IPS-15b (cell line): ENCODE measurements at regions not wholly inside any gene's neighbourhood (a gene's known extent, or its start where the extent isn't known, plus 50 kb on each side); places are given as distances from the start of the nearest gene placed in this dataset.

ENCODE experiments used
- H3K27me3 ChIP-seq: one replicate; pipeline ENCODE4 v1.6.1; 2013; ENCODE audit warnings: low read length; ENCODE audit not compliant: control insufficient read depth, insufficient read depth
- H3K36me3 ChIP-seq: one replicate; pipeline ENCODE4 v1.6.1; 2013; ENCODE audit warnings: low read length; ENCODE audit not compliant: control insufficient read depth, insufficient read depth
- H3K4me1 ChIP-seq: one replicate; pipeline ENCODE4 v1.6.1; 2013; ENCODE audit warnings: mild to moderate bottlenecking, low read length; ENCODE audit not compliant: control insufficient read depth, insufficient read depth
- H3K4me3 ChIP-seq: one replicate; pipeline ENCODE4 v1.5.1; 2013; ENCODE audit warnings: low read depth, low read length
- H3K9ac ChIP-seq: one replicate; pipeline ENCODE4 v1.6.1; 2013; ENCODE audit warnings: low read depth, mild to moderate bottlenecking, low read length
- H3K9me3 ChIP-seq: one replicate; pipeline ENCODE4 v1.6.1; 2013; ENCODE audit warnings: mild to moderate bottlenecking, low read length; ENCODE audit not compliant: control insufficient read depth, insufficient read depth

- Histone ChIP-seq H3K27me3 (no peaks in the 10 kb centered on the region), H3K9ac (no peak overlapping the region), H3K4me3 (no peak overlapping the region), H3K4me1 (no peaks in the 10 kb centered on the region), H3K9me3 (no peaks in the 10 kb centered on the region), H3K36me3 (no peaks in the 10 kb centered on the region)
These were observed 209.0 kb downstream of the MC4R start for GRCh38 chr18:60163622-60164021.

DNA sequence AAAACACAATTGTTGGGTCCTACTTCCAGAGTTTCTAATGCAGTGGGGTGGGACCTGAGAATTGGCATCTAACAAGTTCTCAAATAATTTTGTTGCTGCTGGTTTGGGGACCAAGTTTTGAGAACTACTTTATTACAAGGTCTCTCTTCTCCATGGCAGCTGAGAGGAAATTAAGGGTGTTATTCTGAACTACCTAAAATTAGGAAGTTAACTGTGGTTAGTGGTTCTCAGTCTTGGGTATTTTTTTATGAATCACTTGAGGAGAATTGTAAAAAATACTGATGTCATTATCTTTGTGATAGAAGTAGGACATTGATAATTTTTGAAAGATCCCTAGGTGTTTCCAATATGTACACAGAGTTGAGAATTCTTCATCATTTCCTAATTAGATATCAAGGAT, 210.2 kb downstream of the MC4R start:
- H3K27me3 ChIP-seq, result no peaks in the 10 kb centered on the region
- H3K9me3 ChIP-seq, result no peaks in the 10 kb centered on the region
- no peak overlapping the region for H3K4me3 ChIP-seq
- H3K4me1 ChIP-seq, result no peaks in the 10 kb centered on the region
- H3K9ac ChIP-seq, result no peak overlapping the region
- no peaks in the 10 kb centered on the region for H3K36me3 ChIP-seq

DNA sequence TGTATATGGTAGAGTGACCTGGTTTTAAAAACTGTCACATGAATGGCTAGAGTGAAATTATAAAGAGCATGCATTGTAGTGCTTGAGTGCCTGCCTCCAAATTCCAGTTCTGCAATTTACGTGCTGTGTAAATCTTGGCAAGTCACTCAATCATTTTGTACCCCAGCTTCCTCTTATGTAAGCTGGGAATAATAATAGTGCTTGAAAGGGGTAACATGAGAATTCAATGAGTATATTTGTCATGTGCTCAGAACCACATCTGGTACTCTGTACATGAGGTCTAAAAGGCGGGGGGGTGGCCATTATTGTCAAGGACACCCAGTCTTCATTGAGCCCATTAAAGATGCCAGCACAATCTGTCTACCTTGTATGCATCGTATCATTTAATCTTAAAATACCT, 214.8 kb downstream of the MC4R start:
- Histone ChIP-seq H3K9ac (no peak overlapping the region), H3K4me1 (no peaks in the 10 kb centered on the region), H3K36me3 (no peaks in the 10 kb centered on the region), H3K27me3 (no peaks in the 10 kb centered on the region), H3K4me3 (no peak overlapping the region), H3K9me3 (no peaks in the 10 kb centered on the region)

DNA sequence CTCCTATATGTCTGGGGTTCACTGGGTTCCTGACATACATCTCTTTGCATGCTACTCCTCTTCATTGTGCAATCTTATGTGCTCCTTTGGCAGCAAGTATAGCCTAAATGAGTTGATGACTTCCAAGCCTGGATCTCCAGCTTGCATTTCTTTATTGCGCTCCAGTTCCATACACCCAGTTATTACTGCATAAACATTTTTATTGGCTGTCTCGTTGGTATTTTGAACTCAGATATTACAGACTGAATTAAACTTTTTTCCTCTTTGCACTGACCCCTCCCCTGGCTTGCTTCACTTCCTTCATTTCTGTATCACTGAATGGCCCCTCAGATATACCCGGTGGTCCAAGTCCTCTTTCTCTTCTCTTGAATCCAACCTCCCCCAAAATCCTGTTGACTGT, 219.2 kb downstream of the MC4R start:
- H3K4me3 ChIP-seq, result no peak overlapping the region
- H3K36me3 ChIP-seq, result no peaks in the 10 kb centered on the region
- no peaks in the 10 kb centered on the region for H3K4me1 ChIP-seq
- no peak overlapping the region for H3K9ac ChIP-seq
- no peaks in the 10 kb centered on the region for H3K27me3 ChIP-seq
- no peaks in the 10 kb centered on the region for H3K9me3 ChIP-seq

GRCh38 chr18:60149316-60149715, 223.3 kb downstream of the MC4R start:
- Histone ChIP-seq H3K4me3 (no peak overlapping the region), H3K36me3 (no peaks in the 10 kb centered on the region), H3K9me3 (no peaks in the 10 kb centered on the region), H3K9ac (no peak overlapping the region), H3K4me1 (no peaks in the 10 kb centered on the region), H3K27me3 (no peaks in the 10 kb centered on the region)

GRCh38 chr18:60147323-60147722, 225.3 kb downstream of the MC4R start:
- Histone ChIP-seq H3K9me3 (no peaks in the 10 kb centered on the region), H3K4me1 (no peaks in the 10 kb centered on the region), H3K36me3 (no peaks in the 10 kb centered on the region), H3K4me3 (no peak overlapping the region), H3K9ac (no peak overlapping the region), H3K27me3 (no peaks in the 10 kb centered on the region)

DNA sequence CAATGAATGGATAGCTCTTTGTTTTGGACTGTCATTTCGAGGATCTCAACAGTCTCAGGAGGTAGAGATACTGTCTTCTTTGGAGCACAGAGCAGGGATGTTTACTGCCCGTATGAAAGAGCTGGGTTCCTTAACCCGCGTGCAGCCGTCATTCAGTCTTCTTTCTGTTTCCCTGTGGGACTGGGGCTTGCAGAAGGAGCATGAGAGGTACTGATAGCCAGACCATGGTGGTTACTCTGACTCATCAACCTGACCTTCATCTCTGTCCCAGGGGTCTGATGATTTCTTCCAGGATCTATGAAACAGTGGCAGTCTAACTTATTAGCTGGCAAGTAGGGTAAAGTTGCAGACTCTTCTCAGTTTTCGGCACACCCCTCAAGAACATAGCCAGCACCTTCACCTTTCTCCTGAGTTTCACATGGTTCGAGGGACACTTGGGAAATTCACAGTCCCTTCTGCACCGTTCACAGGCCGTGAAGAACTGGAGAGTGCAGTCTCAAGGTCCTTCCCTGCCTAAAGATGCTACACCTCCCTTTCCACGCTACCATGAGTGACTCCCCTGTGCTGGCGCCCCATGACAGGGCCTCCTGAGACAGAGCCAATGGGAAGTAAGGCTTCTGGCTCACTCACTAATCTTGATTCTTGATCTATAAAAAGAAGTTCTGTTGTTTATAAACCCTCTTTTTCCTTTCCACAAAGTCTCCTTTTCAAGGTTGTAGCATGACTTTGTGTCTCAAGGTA, 226.2 kb downstream of the MC4R start:
- H3K36me3 ChIP-seq, result no peaks in the 10 kb centered on the region
- no peaks in the 10 kb centered on the region for H3K4me1 ChIP-seq
- no peak overlapping the region for H3K9ac ChIP-seq
- no peak overlapping the region for H3K4me3 ChIP-seq
- no peaks in the 10 kb centered on the region for H3K27me3 ChIP-seq
- H3K9me3 ChIP-seq, result no peaks in the 10 kb centered on the region

- Histone ChIP-seq H3K36me3 (no peaks in the 10 kb centered on the region), H3K9ac (no peak overlapping the region), H3K27me3 (no peaks in the 10 kb centered on the region), H3K4me3 (no peak overlapping the region), H3K9me3 (no peaks in the 10 kb centered on the region), H3K4me1 (no peaks in the 10 kb centered on the region)
These were observed 226.8 kb downstream of the MC4R start for GRCh38 chr18:60145776-60146175.

DNA sequence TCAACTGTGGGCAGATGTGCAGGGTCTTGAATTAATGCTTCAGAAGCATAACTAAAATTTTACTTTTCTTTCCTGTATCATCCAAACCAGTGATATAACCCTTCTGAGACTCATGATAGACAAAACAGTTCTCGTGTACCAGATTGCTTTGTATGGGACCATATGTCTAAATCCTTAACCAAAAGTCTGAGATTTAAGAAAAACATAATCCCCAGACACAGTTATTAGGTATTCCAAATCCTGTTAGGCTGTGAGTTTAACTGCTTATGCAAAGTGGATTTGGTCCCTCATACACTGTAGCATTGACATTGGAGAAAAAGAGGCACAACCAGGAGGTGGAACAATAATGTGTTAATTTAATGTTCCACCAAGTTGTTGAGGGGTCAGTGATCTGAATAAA, 235.0 kb downstream of the PMAIP1 start:
- Histone ChIP-seq H3K27me3 (no peaks in the 10 kb centered on the region), H3K9me3 (no peaks in the 10 kb centered on the region), H3K36me3 (no peaks in the 10 kb centered on the region), H3K9ac (no peak overlapping the region), H3K4me1 (no peaks in the 10 kb centered on the region), H3K4me3 (no peak overlapping the region)

DNA sequence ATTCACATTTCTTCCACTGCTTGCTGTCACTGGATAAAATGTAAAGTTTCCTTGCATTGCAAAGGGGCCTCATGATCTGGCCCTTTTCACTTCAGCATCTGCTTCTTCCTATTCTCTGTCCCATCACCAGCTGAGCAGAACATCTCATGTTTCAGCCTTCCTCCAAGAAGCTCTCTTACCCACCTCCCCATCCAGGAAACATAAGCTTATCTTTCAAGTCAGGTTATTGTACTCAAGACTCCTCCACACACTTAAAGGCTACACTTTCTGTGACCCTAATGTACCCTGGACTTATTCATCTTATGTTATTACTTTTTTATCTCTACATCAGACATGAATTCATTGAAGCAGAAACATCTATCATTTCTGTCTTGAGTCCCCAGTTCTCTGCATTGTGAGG, 230.5 kb downstream of the PMAIP1 start:
- Histone ChIP-seq H3K9ac (no peak overlapping the region), H3K4me3 (no peak overlapping the region), H3K27me3 (no peaks in the 10 kb centered on the region), H3K36me3 (no peaks in the 10 kb centered on the region), H3K4me1 (no peaks in the 10 kb centered on the region), H3K9me3 (no peaks in the 10 kb centered on the region)

DNA sequence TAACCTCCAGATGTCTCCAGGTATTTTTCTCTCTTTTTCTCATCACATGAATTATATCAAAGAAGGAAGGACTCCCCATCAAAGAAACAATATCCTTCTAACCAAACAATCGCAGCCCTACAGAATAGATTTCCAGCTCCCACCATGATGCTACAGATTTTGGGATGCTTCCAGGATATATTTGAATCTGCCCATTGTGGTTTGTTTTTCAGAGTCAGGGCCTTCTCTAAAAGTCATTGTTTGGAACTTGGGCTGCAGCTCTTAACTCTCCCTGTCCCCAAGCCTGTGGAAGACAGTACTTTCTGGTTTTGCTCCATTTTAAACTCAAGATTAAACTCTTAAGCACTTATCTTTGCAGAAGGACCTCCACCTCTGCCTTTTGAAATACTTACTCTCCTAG, 223.2 kb downstream of the PMAIP1 start:
- no peaks in the 10 kb centered on the region for H3K9me3 ChIP-seq
- no peaks in the 10 kb centered on the region for H3K27me3 ChIP-seq
- no peaks in the 10 kb centered on the region for H3K4me1 ChIP-seq
- no peak overlapping the region for H3K4me3 ChIP-seq
- no peak overlapping the region for H3K9ac ChIP-seq
- no peaks in the 10 kb centered on the region for H3K36me3 ChIP-seq

DNA sequence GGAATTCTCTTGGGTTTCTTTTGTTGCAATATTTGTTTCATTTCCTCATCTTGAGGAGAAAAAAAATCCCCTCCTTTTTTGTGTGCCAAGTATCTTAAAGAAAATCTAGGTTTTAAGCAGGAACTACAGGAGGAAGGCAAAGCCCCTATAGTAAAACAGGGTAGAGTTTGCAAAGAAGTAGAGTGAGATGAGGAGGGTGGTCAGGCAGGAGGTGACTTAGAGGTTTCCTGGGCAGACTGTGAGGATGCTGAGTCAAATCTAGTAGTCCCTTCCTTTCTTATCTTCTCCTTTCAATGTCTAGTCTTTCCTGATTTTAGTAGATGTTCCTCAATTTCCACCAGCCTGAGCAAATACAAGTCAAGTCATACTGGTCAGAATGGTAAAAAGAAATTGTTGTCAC, 222.5 kb downstream of the PMAIP1 start:
- Histone ChIP-seq H3K9me3 (no peaks in the 10 kb centered on the region), H3K27me3 (no peaks in the 10 kb centered on the region), H3K9ac (no peak overlapping the region), H3K36me3 (no peaks in the 10 kb centered on the region), H3K4me3 (no peak overlapping the region), H3K4me1 (no peaks in the 10 kb centered on the region)
